GM12864 (cell line): ENCODE measurements at regions not wholly inside any gene's neighbourhood (a gene's known extent, or its start where the extent isn't known, plus 50 kb on each side); places are given as distances from the start of the nearest gene placed in this dataset.

Experiments
- DNase-seq: peaks from one replicate; pipeline ENCODE4 v3.0.0-alpha.2; 2011; ENCODE audit warnings: low read depth
- H3K4me3 ChIP-seq: 2 replicates; pipeline ENCODE4 v1.5.1; 2011; ENCODE audit warnings: mild to moderate bottlenecking, low read depth, low read length, control low read depth
- TF ChIP-seq, protein P1 (sequence below): IDR thresholded peaks from 2 replicates; pipeline ENCODE4 v1.5.1; 2011; ENCODE audit warnings: low read depth, mild to moderate bottlenecking, moderate library complexity, low read length, control low read depth, inconsistent platforms; ENCODE audit errors: missing control alignments

- H3K4me3 ChIP-seq = no peak overlapping the region
- TF ChIP-seq, protein P1, sequence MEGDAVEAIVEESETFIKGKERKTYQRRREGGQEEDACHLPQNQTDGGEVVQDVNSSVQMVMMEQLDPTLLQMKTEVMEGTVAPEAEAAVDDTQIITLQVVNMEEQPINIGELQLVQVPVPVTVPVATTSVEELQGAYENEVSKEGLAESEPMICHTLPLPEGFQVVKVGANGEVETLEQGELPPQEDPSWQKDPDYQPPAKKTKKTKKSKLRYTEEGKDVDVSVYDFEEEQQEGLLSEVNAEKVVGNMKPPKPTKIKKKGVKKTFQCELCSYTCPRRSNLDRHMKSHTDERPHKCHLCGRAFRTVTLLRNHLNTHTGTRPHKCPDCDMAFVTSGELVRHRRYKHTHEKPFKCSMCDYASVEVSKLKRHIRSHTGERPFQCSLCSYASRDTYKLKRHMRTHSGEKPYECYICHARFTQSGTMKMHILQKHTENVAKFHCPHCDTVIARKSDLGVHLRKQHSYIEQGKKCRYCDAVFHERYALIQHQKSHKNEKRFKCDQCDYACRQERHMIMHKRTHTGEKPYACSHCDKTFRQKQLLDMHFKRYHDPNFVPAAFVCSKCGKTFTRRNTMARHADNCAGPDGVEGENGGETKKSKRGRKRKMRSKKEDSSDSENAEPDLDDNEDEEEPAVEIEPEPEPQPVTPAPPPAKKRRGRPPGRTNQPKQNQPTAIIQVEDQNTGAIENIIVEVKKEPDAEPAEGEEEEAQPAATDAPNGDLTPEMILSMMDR = no peak
- no peak for DNase-seq
Measured at GRCh38 chr13:64327505-64328194, 2902.5 kb downstream of the PCDH9 start.

GRCh38 chr13:64314331-64314730 is 2898.7 kb upstream of the PCDH20 start:
- TF ChIP-seq, protein P1 = no peak
- DNase-seq = no peak
- H3K4me3 ChIP-seq = no peak overlapping the region

DNA sequence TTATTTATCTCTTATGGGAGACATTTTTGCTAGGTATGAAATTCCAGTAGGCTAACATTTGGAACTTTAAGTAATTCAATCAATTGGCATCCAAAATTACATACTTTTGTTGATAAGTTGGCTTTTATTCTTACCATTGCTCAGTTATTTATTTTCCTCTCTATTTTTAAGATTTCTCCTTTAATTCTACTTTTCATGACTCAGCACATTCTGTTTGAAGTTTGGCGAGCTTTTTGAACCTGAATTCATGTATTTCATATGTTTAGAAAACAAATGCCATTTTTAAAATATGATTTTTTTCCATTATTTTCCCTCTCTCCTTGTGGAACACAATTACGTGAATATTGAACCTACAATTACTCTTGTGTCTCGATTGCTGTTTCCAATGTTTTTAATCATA is 2896.3 kb upstream of the PCDH20 start:
- no peak for DNase-seq
- TF ChIP-seq, protein P1 = no peak
- no peak overlapping the region for H3K4me3 ChIP-seq

- no peak overlapping the region for H3K4me3 ChIP-seq
- no peak for DNase-seq
- TF ChIP-seq, protein P1 = no peak
Measured at GRCh38 chr13:64311112-64311511, 2895.5 kb upstream of the PCDH20 start.

DNA sequence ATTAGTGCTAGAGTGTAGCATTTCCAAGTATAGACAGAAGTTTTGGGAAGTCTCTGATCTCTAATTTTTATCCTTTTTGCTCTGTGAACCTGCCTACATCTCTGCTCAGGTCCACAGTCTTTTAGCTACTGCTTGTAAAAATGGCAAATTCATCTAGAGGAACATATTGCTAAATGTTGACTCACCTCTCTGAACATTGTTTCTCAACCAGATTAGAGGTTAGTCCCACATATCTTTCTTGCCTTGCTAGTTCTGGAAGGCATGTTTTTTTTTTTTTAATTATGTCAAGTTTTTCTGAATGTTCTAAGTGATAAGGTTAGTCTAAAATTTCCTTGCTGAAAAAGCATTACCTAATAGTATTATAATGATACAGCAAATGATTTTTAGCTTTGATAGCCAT is 2889.6 kb upstream of the PCDH20 start:
- DNase-seq = no peak
- no peak overlapping the region for H3K4me3 ChIP-seq
- TF ChIP-seq, protein P1 = no peak

DNA sequence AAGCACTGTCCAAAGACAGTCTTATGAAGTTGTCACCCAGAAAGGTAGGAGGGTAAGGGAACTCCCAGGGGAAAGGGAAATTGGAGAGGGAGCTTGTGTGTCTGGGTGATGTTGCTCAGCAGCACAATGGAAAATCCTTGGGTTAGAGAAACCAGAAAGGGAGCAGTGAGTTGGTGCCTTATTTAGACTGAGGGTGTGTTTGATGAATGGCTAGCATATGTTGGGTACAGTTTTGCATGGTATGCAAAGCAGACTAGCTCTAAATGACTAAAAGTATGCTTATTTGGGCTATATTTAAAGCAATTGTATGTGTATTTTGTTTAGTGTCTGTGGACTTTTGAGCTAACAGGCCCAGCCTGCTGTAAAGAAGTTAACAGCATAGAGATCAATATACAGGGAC is 2884.6 kb upstream of the PCDH20 start:
- TF ChIP-seq, protein P1 = no peak
- no peak overlapping the region for H3K4me3 ChIP-seq
- DNase-seq = no peak

DNA sequence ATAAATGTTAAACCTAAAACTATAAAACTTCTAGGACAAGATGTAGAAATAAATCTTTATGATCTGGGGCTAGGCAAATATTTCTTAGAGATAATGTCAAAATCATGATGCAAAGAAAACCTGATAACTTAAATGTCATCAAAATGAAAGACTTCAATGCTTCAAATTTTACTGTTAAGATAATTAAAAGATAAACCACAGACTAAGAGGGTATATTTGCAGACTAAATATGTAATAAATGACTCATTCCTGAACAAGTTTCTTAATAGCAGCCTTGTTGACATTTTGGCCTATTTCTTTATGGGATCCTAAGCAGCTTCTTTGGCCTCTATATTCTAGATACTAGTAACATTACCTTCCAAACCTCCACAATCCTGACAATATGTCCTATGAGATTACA is 2878.3 kb upstream of the PCDH20 start:
- TF ChIP-seq, protein P1 = no peak
- DNase-seq = no peak
- no peak overlapping the region for H3K4me3 ChIP-seq
